LNCaP clone FGC (cell line): ENCODE measurements at regions not wholly inside any gene's neighbourhood (a gene's known extent, or its start where the extent isn't known, plus 50 kb on each side); places are given as distances from the start of the nearest gene placed in this dataset.
"Not testable (repeated sequence)": the region's sequence is repeated elsewhere in the genome, so short reads cannot be mapped to it uniquely, and the experiment has no call there.

ENCODE experiments used
- DNase-seq: peaks from one replicate; pipeline ENCODE4 v3.0.0-alpha.2; 2011; ENCODE audit warnings: low read depth
- H3K4me3 ChIP-seq: 2 replicates; pipeline ENCODE4 v1.5.1; 2011; ENCODE audit warnings: mild to moderate bottlenecking, low read depth, low read length, control low read depth
- TF ChIP-seq, protein P1 (sequence below): IDR thresholded peaks from 2 replicates; pipeline ENCODE4 v1.5.1; 2012; ENCODE audit warnings: mild to moderate bottlenecking; ENCODE audit not compliant: control insufficient read depth, insufficient read depth; ENCODE audit errors: extremely low read depth

GRCh38 chr4:92246384-92246783 lies 57.4 kb upstream of the GRID2 start:
- no peak overlapping the region for H3K4me3 ChIP-seq

DNA sequence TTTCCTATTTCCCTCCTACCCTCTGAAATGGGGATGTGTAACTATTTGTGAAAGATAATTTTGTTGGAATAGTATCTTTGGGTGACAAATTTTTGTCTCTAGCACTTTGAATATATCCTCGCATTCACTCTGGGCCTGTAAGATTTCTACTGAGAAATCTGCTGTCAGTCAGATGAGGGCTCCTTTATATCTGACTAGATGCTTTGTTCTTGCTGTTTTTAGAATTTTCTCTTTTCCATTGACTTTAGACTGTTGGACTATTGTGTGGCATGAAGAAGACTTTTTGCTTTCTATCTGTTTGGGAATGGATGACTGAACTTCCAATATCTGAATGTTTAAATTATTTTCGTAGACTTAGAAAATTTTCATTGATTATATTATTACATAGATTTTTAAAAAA lies 54.2 kb upstream of the GRID2 start:
- no peak for DNase-seq
- TF ChIP-seq, protein P1, sequence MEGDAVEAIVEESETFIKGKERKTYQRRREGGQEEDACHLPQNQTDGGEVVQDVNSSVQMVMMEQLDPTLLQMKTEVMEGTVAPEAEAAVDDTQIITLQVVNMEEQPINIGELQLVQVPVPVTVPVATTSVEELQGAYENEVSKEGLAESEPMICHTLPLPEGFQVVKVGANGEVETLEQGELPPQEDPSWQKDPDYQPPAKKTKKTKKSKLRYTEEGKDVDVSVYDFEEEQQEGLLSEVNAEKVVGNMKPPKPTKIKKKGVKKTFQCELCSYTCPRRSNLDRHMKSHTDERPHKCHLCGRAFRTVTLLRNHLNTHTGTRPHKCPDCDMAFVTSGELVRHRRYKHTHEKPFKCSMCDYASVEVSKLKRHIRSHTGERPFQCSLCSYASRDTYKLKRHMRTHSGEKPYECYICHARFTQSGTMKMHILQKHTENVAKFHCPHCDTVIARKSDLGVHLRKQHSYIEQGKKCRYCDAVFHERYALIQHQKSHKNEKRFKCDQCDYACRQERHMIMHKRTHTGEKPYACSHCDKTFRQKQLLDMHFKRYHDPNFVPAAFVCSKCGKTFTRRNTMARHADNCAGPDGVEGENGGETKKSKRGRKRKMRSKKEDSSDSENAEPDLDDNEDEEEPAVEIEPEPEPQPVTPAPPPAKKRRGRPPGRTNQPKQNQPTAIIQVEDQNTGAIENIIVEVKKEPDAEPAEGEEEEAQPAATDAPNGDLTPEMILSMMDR, result no peak
- H3K4me3 ChIP-seq, result no peak overlapping the region

More at GRCh38 chr4:92246384-92246783, 57.4 kb upstream of the GRID2 start:
- TF ChIP-seq, protein P1, result no peak
- DNase-seq, result no peak

GRCh38 chr4:92251711-92252110 lies 52.1 kb upstream of the GRID2 start:
- no peak for DNase-seq
- no peak overlapping the region for H3K4me3 ChIP-seq
- TF ChIP-seq, protein P1, result no peak

DNA sequence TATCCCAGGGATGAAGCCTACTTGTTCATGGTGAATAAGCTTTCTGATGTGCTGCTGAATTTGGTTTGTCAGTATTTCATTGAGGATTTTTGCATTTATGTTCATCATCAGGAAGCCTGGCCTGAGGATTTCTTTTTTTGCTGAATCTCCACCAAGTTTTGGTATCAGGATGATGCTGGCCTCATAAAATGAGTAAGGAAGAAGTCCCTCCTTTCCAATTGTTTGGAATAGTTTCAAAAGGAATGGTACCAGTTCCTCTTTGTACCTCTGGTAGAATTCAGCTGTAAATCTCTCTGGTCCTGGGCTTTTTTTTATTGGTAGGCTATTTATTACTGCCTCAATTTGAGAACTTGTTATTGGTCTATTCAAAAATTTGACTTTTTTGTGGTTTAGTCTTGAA lies 51.4 kb upstream of the GRID2 start:
- not testable (repeated sequence) for H3K4me3 ChIP-seq, DNase-seq

DNA sequence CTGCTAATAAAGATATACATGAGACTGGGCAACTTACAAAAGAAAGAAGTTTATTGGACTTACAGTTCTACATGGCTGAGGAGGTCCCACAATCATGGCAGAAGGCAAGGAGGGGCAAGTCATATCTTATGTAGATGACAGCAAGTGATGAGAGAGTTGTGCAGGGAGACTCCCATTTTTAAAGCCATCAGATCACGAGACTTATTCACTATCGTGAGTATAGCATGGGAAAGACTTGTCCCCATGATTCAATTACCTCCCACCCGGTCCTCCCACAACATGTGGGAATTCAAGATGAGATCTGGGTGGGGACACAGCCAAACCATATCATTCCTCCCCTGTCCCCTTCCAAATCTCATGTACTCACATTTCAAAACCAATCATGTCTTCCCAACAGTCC lies 50.9 kb upstream of the GRID2 start:
- TF ChIP-seq, protein P1, result no peak
- DNase-seq, result no peak
- no peak overlapping the region for H3K4me3 ChIP-seq

- TF ChIP-seq, protein P1, result no peak
- no peak overlapping the region for H3K4me3 ChIP-seq
- no peak for DNase-seq
Measured at GRCh38 chr4:92253550-92253949, 50.2 kb upstream of the GRID2 start.
